GM23338 (cell line): ENCODE measurements at regions not wholly inside any gene's neighbourhood (a gene's known extent, or its start where the extent isn't known, plus 50 kb on each side); places are given as distances from the start of the nearest gene placed in this dataset.
"Not testable (repeated sequence)": the region's sequence is repeated elsewhere in the genome, so short reads cannot be mapped to it uniquely, and the experiment has no call there.

Source experiments
- CTCF ChIP-seq, 2 experiments: fragments of 200-600 bp in 1 of 2; sonication (generic) in 1 of 2; conservative IDR thresholded peaks; 2 replicates each; pipeline versions ENCODE4 v1.5.1 to v1.6.1; 2016 to 2017; ENCODE audit warnings: antibody characterized with exemption in 2 of 2, low read depth in 2 of 2, mild to moderate bottlenecking in 2 of 2, moderate library complexity in 1 of 2
- EZH2 ChIP-seq: fragments of 200-600 bp; sonication (generic); IDR thresholded peaks from one replicate; pipeline ENCODE4 v1.8.0; 2017; ENCODE audit warnings: antibody characterized with exemption, mild to moderate bottlenecking, low read depth; ENCODE audit not compliant: unreplicated experiment

- not testable (repeated sequence) for TF ChIP-seq EZH2; CTCF (conservative IDR thresholded peaks at IDR 0.05; ENCODE audit: low read depth in 2 of 2)
Measured at GRCh38 chr6:141504318-141504717, 628.4 kb upstream of the GJE1 start.
